Spleen (tissue), 11 donors: ENCODE measurements at regions not wholly inside any gene's neighbourhood (a gene's known extent, or its start where the extent isn't known, plus 50 kb on each side); places are given as distances from the start of the nearest gene placed in this dataset.

Experiments
- DNase-seq: peaks from one replicate; pipeline ENCODE4 v3.0.0-alpha.2; 2020
- H3K27ac ChIP-seq, 8 donors: fragments of 200-600 bp; sonication (generic) in 7 of 8; 1 replicate in 4 of 8; 2 replicates in 4 of 8; pipeline versions ENCODE4 v1.5.0 to v1.8.0; 2016 to 2021; ENCODE audit warnings: inconsistent platforms in 4 of 8, mild to moderate bottlenecking in 4 of 8, moderate library complexity in 1 of 8
- H3K27me3 ChIP-seq, 7 donors: fragments of 200-600 bp; sonication (generic) in 6 of 7; replicated peaks in 1 of 7; 1 replicate in 4 of 7; 2 replicates in 3 of 7; pipeline versions ENCODE4 v1.5.0 to v1.8.0; 2016 to 2021; ENCODE audit warnings: inconsistent platforms in 3 of 7, mild to moderate bottlenecking in 1 of 7
- H3K36me3 ChIP-seq, 6 donors: fragments of 200-600 bp; sonication (generic) in 5 of 6; 1 replicate in 4 of 6; 2 replicates in 2 of 6; pipeline versions ENCODE4 v1.5.0 to v1.8.0; 2016 to 2021; ENCODE audit warnings: inconsistent platforms in 2 of 6
- H3K4me1 ChIP-seq, 6 donors: fragments of 200-600 bp; sonication (generic) in 5 of 6; 1 replicate in 3 of 6; 2 replicates in 3 of 6; pipeline versions ENCODE4 v1.5.0 to v1.8.0; 2016 to 2021; ENCODE audit warnings: inconsistent platforms in 3 of 6
- H3K4me3 ChIP-seq, 8 donors: fragments of 200-600 bp; sonication (generic) in 7 of 8; 1 replicate in 4 of 8; 2 replicates in 4 of 8; pipeline versions ENCODE4 v1.5.0 to v1.8.0; 2016 to 2021; ENCODE audit warnings: inconsistent platforms in 4 of 8, mild to moderate bottlenecking in 4 of 8, moderate library complexity in 2 of 8
- H3K9me3 ChIP-seq, 8 donors: fragments of 200-600 bp; sonication (generic) in 7 of 8; 1 replicate in 4 of 8; 2 replicates in 4 of 8; pipeline versions ENCODE4 v1.5.0 to v1.8.0; 2016 to 2021; ENCODE audit warnings: inconsistent platforms in 4 of 8
- CTCF ChIP-seq, 11 experiments: fragments of 200-600 bp in 7 of 11; fragments of 450-650 bp in 4 of 11; sonication (generic) in 4 of 11; IDR thresholded peaks in 8 of 11; conservative IDR thresholded peaks in 3 of 11; 1 replicate in 7 of 11; 2 replicates in 4 of 11; pipeline versions ENCODE4 v1.4.0 to v1.8.0; 2016 to 2021; ENCODE audit warnings: antibody characterized with exemption in 11 of 11, inconsistent platforms in 4 of 11, mild to moderate bottlenecking in 1 of 11
- POLR2A ChIP-seq, 3 donors: fragments of 450-650 bp; IDR thresholded peaks; one replicate each; pipeline ENCODE4 v1.5.1; 2017; ENCODE audit warnings: antibody characterized with exemption in 3 of 3, mild to moderate bottlenecking in 1 of 3
- POLR2AphosphoS5 ChIP-seq, 3 donors: sonication (generic); formaldehyde crosslinking; IDR thresholded peaks; one replicate each; pipeline ENCODE4 v1.5.1; 2017; ENCODE audit warnings: antibody characterized with exemption in 3 of 3
- WGBS, 5 donors: extraction: QIAGEN DNeasy Blood & Tissue Kit in 3 of 5; methylation state at CpG; one replicate each; pipeline versions ENCODE4 v1.1.5 to v1.1.7; 2013 to 2018; 5-methylcytosine and 5-hydroxymethylcytosine counted together
- intact Hi-C: fragments of 100-400 bp; cut with DNase I; formaldehyde crosslinking; loops from one replicate; pipeline ENCODE4 v1.15.0; 2023; ENCODE audit warnings: low total_unique reads
- donor health status: healthy with polysubstance abuse.
- donor health status: DM: no; HTN: no; CAD: no; lungs with moderate emphysema.
- donor health status: DM: no; HTN: no; CAD: no.
- donor health status: Bipolar disorder and iron deficiency.
- donor health status: healthy.
- donor health status: DM: no; HTN: no; CAD: no.
- donor health status: DM: yes; HTN: yes; CAD: no.

- Histone ChIP-seq H3K27me3 (no peaks in the 10 kb centered on the region), H3K4me1 (no peaks in the 10 kb centered on the region), H3K9me3 (no peaks in the 10 kb centered on the region), H3K4me3 (no peak overlapping the region), H3K27ac (no peak overlapping the region), H3K36me3 (no peaks in the 10 kb centered on the region)
- intact Hi-C loops: no loop called here
- WGBS, 5 donors: 67 to 88% (median 81%) methylated on average over 1 of the region's 1 CpG
- TF ChIP-seq CTCF (IDR thresholded peaks at IDR 0.05 in 8 of 11, conservative IDR thresholded peaks at IDR 0.05 in 3 of 11) (no peak), POLR2AphosphoS5 (IDR thresholded peaks at IDR 0.05) (no peak), POLR2A (IDR thresholded peaks at IDR 0.05) (no peak)
- DNase-seq: no peak
These were observed 957.8 kb downstream of the GATA3 start for GRCh38 chr10:9012312-9012711.

GRCh38 chr10:9015005-9015404 lies 960.5 kb downstream of the GATA3 start:
- no peak for DNase-seq
- H3K4me1 ChIP-seq: no peaks in the 10 kb centered on the region
- H3K4me3 ChIP-seq: no peak overlapping the region
- no peak overlapping the region for H3K27ac ChIP-seq
- 71 to 88% (median 81%) methylated on average over 2 of the region's 2 CpGs for WGBS, 5 donors
- intact Hi-C loops: no loop called here
- H3K9me3 ChIP-seq: no peaks in the 10 kb centered on the region
- no peaks in the 10 kb centered on the region for H3K27me3 ChIP-seq
- TF ChIP-seq POLR2A (IDR thresholded peaks at IDR 0.05): no peak
- no peak for TF ChIP-seq POLR2AphosphoS5 (IDR thresholded peaks at IDR 0.05)
- no peak for TF ChIP-seq CTCF (IDR thresholded peaks at IDR 0.05 in 8 of 11, conservative IDR thresholded peaks at IDR 0.05 in 3 of 11)
- H3K36me3 ChIP-seq: no peaks in the 10 kb centered on the region

GRCh38 chr10:9015447-9015846 lies 961.0 kb downstream of the GATA3 start:
- Histone ChIP-seq H3K27me3 (no peaks in the 10 kb centered on the region), H3K27ac (no peak overlapping the region), H3K4me3 (no peak overlapping the region), H3K9me3 (no peaks in the 10 kb centered on the region), H3K4me1 (no peaks in the 10 kb centered on the region), H3K36me3 (no peaks in the 10 kb centered on the region)
- no peak for DNase-seq
- intact Hi-C loops: no loop called here
- no peak for TF ChIP-seq POLR2AphosphoS5 (IDR thresholded peaks at IDR 0.05)
- 85 to 93% (median 91%) methylated on average over 2 of the region's 2 CpGs for WGBS, 5 donors

- no peaks in the 10 kb centered on the region for H3K36me3 ChIP-seq
- intact Hi-C loops: no loop called here
- no peaks in the 10 kb centered on the region for H3K27me3 ChIP-seq
- no peaks in the 10 kb centered on the region for H3K9me3 ChIP-seq
- H3K4me3 ChIP-seq: no peak overlapping the region
- no peaks in the 10 kb centered on the region for H3K4me1 ChIP-seq
- 81 to 88% (median 84%) methylated on average over 4 of the region's 4 CpGs for WGBS, 5 donors
- TF ChIP-seq POLR2A (IDR thresholded peaks at IDR 0.05): no peak
- TF ChIP-seq POLR2AphosphoS5 (IDR thresholded peaks at IDR 0.05): no peak
- no peak for TF ChIP-seq CTCF (IDR thresholded peaks at IDR 0.05 in 8 of 11, conservative IDR thresholded peaks at IDR 0.05 in 3 of 11)
- no peak overlapping the region for H3K27ac ChIP-seq
- DNase-seq: no peak
These were observed 962.4 kb downstream of the GATA3 start for GRCh38 chr10:9016930-9017329.
